Calu3 (cell line): ENCODE measurements at regions not wholly inside any gene's neighbourhood (a gene's known extent, or its start where the extent isn't known, plus 50 kb on each side); places are given as distances from the start of the nearest gene placed in this dataset.

Experiments
- BruUV-seq: library from RNA; stranded (reverse); fragments of 400-500 nt; replicated peaks from 2 replicates; lab custom pipeline; 2021; lab: Mats Ljungman, UMichigan
- CTCF ChIA-PET: fragments of 300-600 bp; sonication (Branson Sonifier 250); formaldehyde crosslinking; loops from one replicate; lab custom pipeline; 2022; ENCODE audit warnings: antibody characterized with exemption; lab: Charles Lee
- DNase-seq: peaks from one replicate; pipeline ENCODE4 v3.0.0; 2022
- H3K27ac Mint-ChIP-seq: one replicate; pipeline ENCODE4 v1.8.0; 2022; ENCODE audit warnings: mixed read lengths; ENCODE audit not compliant: unreplicated experiment
- H3K27me3 Mint-ChIP-seq: one replicate; pipeline ENCODE4 v1.8.0; 2022; ENCODE audit warnings: mixed read lengths; ENCODE audit not compliant: unreplicated experiment
- H3K36me3 Mint-ChIP-seq: one replicate; pipeline ENCODE4 v1.8.0; 2022; ENCODE audit warnings: mild to moderate bottlenecking, moderate library complexity, mixed read lengths; ENCODE audit not compliant: insufficient read depth, unreplicated experiment
- H3K4me1 Mint-ChIP-seq: one replicate; pipeline ENCODE4 v1.8.0; 2022; ENCODE audit warnings: mild to moderate bottlenecking, low read depth, mixed read lengths; ENCODE audit not compliant: unreplicated experiment
- H3K4me3 Mint-ChIP-seq: one replicate; pipeline ENCODE4 v1.8.0; 2022; ENCODE audit warnings: mild to moderate bottlenecking, low read depth, moderate library complexity, mixed read lengths; ENCODE audit not compliant: unreplicated experiment
- H3K9me3 Mint-ChIP-seq: one replicate; pipeline ENCODE4 v1.8.0; 2022; ENCODE audit warnings: low read depth, mixed read lengths; ENCODE audit not compliant: unreplicated experiment
- intact Hi-C: fragments of 100-400 bp; cut with micrococcal nuclease; formaldehyde crosslinking; loops from one replicate; pipeline ENCODE4 v1.10.0; 2022; ENCODE audit not compliant: unreplicated experiment
- TF ChIP-seq, protein P1 (sequence below): fragments of 200-600 bp; IDR thresholded peaks from one replicate; pipeline ENCODE4 v1.8.0; 2022; ENCODE audit warnings: antibody characterized with exemption; ENCODE audit not compliant: unreplicated experiment

DNA sequence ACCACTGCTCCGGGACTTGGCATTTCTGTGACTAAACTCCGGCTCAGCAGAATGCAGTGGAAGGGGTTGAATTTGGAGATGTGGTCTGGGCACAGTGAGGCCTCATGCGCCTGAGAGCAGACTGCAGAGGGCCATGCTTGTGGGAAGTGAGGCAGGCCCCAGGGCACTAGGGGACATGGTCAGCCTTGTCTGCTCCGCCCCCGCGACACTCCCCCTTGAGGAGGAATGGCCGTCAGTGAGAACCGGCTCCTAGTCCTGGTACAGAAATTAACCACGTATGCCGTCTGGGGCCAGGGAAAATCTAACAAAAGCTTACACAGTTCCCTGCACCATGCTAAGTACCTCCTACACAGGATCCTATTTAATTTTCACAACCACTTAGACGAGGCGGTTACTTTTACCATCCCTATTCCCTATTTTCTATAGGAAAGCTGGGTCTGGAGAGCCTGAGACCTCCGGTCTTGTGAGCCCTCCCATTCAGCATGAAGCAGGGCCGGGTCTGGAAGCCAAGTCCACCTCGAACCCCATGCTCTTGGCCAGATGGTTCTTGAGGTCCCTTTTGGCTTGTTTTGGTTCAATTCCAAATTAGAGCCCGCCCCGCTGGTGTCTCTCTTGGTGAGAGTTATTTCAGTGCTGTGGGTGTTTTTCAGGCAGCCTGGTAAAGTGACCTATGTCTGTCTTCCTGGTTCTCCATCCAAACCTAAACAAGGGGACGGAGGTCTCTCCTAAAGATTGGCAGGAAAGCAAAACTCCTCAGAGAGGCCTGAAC lies 87.7 kb upstream of the PITRM1 start:
- Mint-ChIP-seq H3K27me3 (peaks cover 22% of the 10 kb centered on the region), H3K4me3 (no peak overlapping the region), H3K4me1 (peaks cover 15% of the 10 kb centered on the region), H3K9me3 (no peaks in the 10 kb centered on the region), H3K36me3 (no peaks in the 10 kb centered on the region), H3K27ac (no peak overlapping the region)
- intact Hi-C loops: no loop called here
- no peak for DNase-seq
- no TSS peak for BruUV-seq
- CTCF ChIA-PET: no interaction called here
- TF ChIP-seq, protein P1, sequence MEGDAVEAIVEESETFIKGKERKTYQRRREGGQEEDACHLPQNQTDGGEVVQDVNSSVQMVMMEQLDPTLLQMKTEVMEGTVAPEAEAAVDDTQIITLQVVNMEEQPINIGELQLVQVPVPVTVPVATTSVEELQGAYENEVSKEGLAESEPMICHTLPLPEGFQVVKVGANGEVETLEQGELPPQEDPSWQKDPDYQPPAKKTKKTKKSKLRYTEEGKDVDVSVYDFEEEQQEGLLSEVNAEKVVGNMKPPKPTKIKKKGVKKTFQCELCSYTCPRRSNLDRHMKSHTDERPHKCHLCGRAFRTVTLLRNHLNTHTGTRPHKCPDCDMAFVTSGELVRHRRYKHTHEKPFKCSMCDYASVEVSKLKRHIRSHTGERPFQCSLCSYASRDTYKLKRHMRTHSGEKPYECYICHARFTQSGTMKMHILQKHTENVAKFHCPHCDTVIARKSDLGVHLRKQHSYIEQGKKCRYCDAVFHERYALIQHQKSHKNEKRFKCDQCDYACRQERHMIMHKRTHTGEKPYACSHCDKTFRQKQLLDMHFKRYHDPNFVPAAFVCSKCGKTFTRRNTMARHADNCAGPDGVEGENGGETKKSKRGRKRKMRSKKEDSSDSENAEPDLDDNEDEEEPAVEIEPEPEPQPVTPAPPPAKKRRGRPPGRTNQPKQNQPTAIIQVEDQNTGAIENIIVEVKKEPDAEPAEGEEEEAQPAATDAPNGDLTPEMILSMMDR: no peak

- intact Hi-C loops: no loop called here
- H3K4me3 Mint-ChIP-seq: no peak overlapping the region
- H3K36me3 Mint-ChIP-seq: no peaks in the 10 kb centered on the region
- CTCF ChIA-PET: no interaction called here
- peaks cover 28% of the 10 kb centered on the region for H3K27me3 Mint-ChIP-seq
- BruUV-seq: no TSS peak
- H3K27ac Mint-ChIP-seq: no peak overlapping the region
- TF ChIP-seq, protein P1: no peak
- no peaks in the 10 kb centered on the region for H3K9me3 Mint-ChIP-seq
- DNase-seq: no peak
- H3K4me1 Mint-ChIP-seq: peaks cover 8% of the 10 kb centered on the region
These were observed 86.9 kb upstream of the PITRM1 start for GRCh38 chr10:3259499-3259898.

- BruUV-seq: no TSS peak
- H3K4me3 Mint-ChIP-seq: no peak overlapping the region
- no peak for DNase-seq
- intact Hi-C loops: no loop called here
- no peaks in the 10 kb centered on the region for H3K36me3 Mint-ChIP-seq
- TF ChIP-seq, protein P1: no peak
- H3K4me1 Mint-ChIP-seq: no peaks in the 10 kb centered on the region
- H3K9me3 Mint-ChIP-seq: no peaks in the 10 kb centered on the region
- H3K27me3 Mint-ChIP-seq: peaks cover 39% of the 10 kb centered on the region
- H3K27ac Mint-ChIP-seq: no peak overlapping the region
- CTCF ChIA-PET: no interaction called here
These were observed 85.8 kb upstream of the PITRM1 start for GRCh38 chr10:3258394-3258793.

DNA sequence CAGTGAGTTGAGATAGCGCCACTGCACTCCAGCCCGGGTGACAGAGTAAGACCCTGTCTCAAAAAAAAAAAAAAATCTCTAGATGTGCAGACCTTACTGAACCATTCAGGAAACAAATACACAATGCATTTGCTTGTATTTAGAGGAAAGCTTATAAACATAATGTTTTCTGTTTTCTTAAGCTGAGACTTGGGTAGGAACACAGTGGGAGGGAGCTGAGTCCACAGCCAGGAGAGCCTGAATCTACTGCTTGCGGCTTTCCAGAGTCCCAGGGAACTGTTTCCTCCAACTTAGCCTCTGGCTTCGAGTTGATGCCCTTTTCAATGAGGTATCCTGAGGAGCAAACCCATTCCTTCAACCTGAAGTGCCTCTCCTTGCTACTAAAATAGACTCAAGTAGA lies 83.0 kb upstream of the PITRM1 start:
- no TSS peak for BruUV-seq
- intact Hi-C loops: no loop called here
- no peak overlapping the region for H3K4me3 Mint-ChIP-seq
- CTCF ChIA-PET: interaction anchor here (0.6 kb wide), 1 partner anchor 1872 kb away, joined by 6 read pairs; no protein-coding TSS in a partner anchor
- no peaks in the 10 kb centered on the region for H3K36me3 Mint-ChIP-seq
- H3K9me3 Mint-ChIP-seq: no peaks in the 10 kb centered on the region
- H3K27me3 Mint-ChIP-seq: peaks cover 44% of the 10 kb centered on the region
- no peak for DNase-seq
- no peak overlapping the region for H3K27ac Mint-ChIP-seq
- H3K4me1 Mint-ChIP-seq: no peaks in the 10 kb centered on the region
- TF ChIP-seq, protein P1: no peak
